IMR-90 (cell line): ENCODE measurements at regions not wholly inside any gene's neighbourhood (a gene's known extent, or its start where the extent isn't known, plus 50 kb on each side); places are given as distances from the start of the nearest gene placed in this dataset.

Source experiments
- ATAC-seq: fragments of 200-7000 bp; cut with Tn5 transposase; 2 replicates; pipeline ENCODE4 v1.9.1; 2020; ENCODE audit warnings: low read depth, mild to moderate bottlenecking, moderate library complexity
- BruUV-seq: library from RNA; stranded (reverse); fragments of 400-500 nt; replicated peaks from 2 replicates; lab custom pipeline; 2021; lab: Mats Ljungman, UMichigan
- CTCF ChIA-PET: fragments of 300-600 bp; formaldehyde crosslinking; extraction: SDS; loops from one replicate; lab custom pipeline; 2021; ENCODE audit warnings: antibody characterized with exemption; lab: Yijun Ruan, JAX
- POLR2A ChIA-PET: fragments of 300-600 bp; sonication (Branson Sonifier 250); formaldehyde crosslinking; loops from one replicate; lab custom pipeline; 2022; ENCODE audit warnings: antibody characterized with exemption; ENCODE audit not compliant: unreplicated experiment; lab: Charles Lee
- DNase-seq: peaks from one replicate; pipeline ENCODE4 v3.0.0; 2013
- H2AFZ ChIP-seq: replicated peaks from 2 replicates; pipeline ENCODE3; 2013; ENCODE audit warnings: low read length, mild to moderate bottlenecking; ENCODE audit not compliant: poor library complexity
- H2AK5ac ChIP-seq: 2 replicates; pipeline ENCODE4 v1.6.1; 2013; ENCODE audit warnings: low read depth, low read length, inconsistent platforms
- H2AK9ac ChIP-seq: replicated peaks from 2 replicates; pipeline ENCODE3; 2013; ENCODE audit warnings: mild to moderate bottlenecking, low read depth, low read length, moderate library complexity; ENCODE audit not compliant: poor library complexity
- H2BK120ac ChIP-seq: 2 replicates; pipeline ENCODE4 v1.6.1; 2013; ENCODE audit warnings: low read depth, low read length, inconsistent platforms
- H2BK15ac ChIP-seq: 3 replicates; pipeline ENCODE4 v1.6.1; 2013; ENCODE audit warnings: low read depth, low read length, inconsistent platforms
- H2BK20ac ChIP-seq: 2 replicates; pipeline ENCODE4 v1.6.1; 2013; ENCODE audit warnings: low read depth, mild to moderate bottlenecking, inconsistent platforms, low read length, moderate library complexity
- H2BK5ac ChIP-seq: 2 replicates; pipeline ENCODE4 v1.6.1; 2013; ENCODE audit warnings: mild to moderate bottlenecking, low read depth, low read length, inconsistent platforms; ENCODE audit not compliant: poor library complexity, severe bottlenecking
- H3K14ac ChIP-seq: replicated peaks from 2 replicates; pipeline ENCODE4 v1.6.1; 2013; ENCODE audit warnings: low read depth, low read length, inconsistent platforms
- H3K18ac ChIP-seq: 2 replicates; pipeline ENCODE4 v1.6.1; 2013; ENCODE audit warnings: low read depth, low read length, control low read depth
- H3K23ac ChIP-seq: 2 replicates; pipeline ENCODE4 v1.6.1; 2013; ENCODE audit warnings: low read depth, low read length, inconsistent platforms
- H3K27ac ChIP-seq: 2 replicates; pipeline ENCODE4 v1.5.1; 2013; ENCODE audit warnings: mild to moderate bottlenecking, control low read depth, low read length; ENCODE audit not compliant: insufficient read depth
- H3K27me3 ChIP-seq: 2 replicates; pipeline ENCODE4 v1.6.1; 2013; ENCODE audit warnings: low read length; ENCODE audit not compliant: control insufficient read depth, insufficient read depth
- H3K36me3 ChIP-seq: 2 replicates; pipeline ENCODE4 v1.6.1; 2013; ENCODE audit warnings: low read length, mixed read lengths; ENCODE audit not compliant: control insufficient read depth, insufficient read depth
- H3K4ac ChIP-seq: 2 replicates; pipeline ENCODE4 v1.6.1; 2013; ENCODE audit warnings: low read depth, low read length, inconsistent platforms
- H3K4me1 ChIP-seq: 2 replicates; pipeline ENCODE4 v1.6.1; 2013; ENCODE audit warnings: low read length, mixed read lengths; ENCODE audit not compliant: control insufficient read depth, insufficient read depth
- H3K4me2 ChIP-seq: 2 replicates; pipeline ENCODE4 v1.6.1; 2013; ENCODE audit warnings: low read depth, mild to moderate bottlenecking, control low read depth, low read length, moderate library complexity
- H3K4me3 ChIP-seq: 2 replicates; pipeline ENCODE4 v1.5.1; 2013; ENCODE audit warnings: low read depth, mild to moderate bottlenecking, control low read depth, low read length, moderate library complexity; ENCODE audit not compliant: insufficient read depth
- H3K56ac ChIP-seq: 2 replicates; pipeline ENCODE4 v1.6.1; 2013; ENCODE audit warnings: low read length, inconsistent platforms; ENCODE audit not compliant: insufficient read depth; ENCODE audit errors: extremely low read depth
- H3K79me1 ChIP-seq, 2 experiments: 2 replicates each; pipeline ENCODE4 v1.6.1; 2013; ENCODE audit warnings: low read length in 2 of 2, inconsistent platforms in 1 of 2, low read depth in 1 of 2
- H3K9ac ChIP-seq: 2 replicates; pipeline ENCODE4 v1.6.1; 2013; ENCODE audit warnings: low read depth, low read length, control low read depth
- H3K9me1 ChIP-seq: 2 replicates; pipeline ENCODE4 v1.6.1; 2013; ENCODE audit warnings: low read length, inconsistent platforms; ENCODE audit not compliant: insufficient read depth
- H3K9me3 ChIP-seq: 2 replicates; pipeline ENCODE4 v1.6.1; 2013; ENCODE audit warnings: low read length; ENCODE audit not compliant: control insufficient read depth, insufficient read depth
- H4K20me1 ChIP-seq: 2 replicates; pipeline ENCODE4 v1.6.1; 2013; ENCODE audit warnings: low read length, inconsistent platforms; ENCODE audit not compliant: insufficient read depth
- H4K5ac ChIP-seq: 2 replicates; pipeline ENCODE4 v1.6.1; 2013; ENCODE audit warnings: mild to moderate bottlenecking, low read depth, low read length, control low read depth
- H4K8ac ChIP-seq, 2 experiments: 2 replicates each; pipeline ENCODE4 v1.6.1; 2013; ENCODE audit warnings: low read depth in 2 of 2, low read length in 2 of 2, control low read depth in 1 of 2, inconsistent platforms in 1 of 2
- H4K91ac ChIP-seq: 2 replicates; pipeline ENCODE4 v1.6.1; 2013; ENCODE audit warnings: low read depth, low read length, inconsistent platforms; ENCODE audit not compliant: insufficient read depth
- BHLHE40 ChIP-seq: fragments of 150-350 bp; IDR thresholded peaks from 2 replicates; pipeline ENCODE4 v1.6.1; 2016; ENCODE audit warnings: mild to moderate bottlenecking, low read depth, low read length
- MXI1 ChIP-seq: IDR thresholded peaks from 2 replicates; pipeline ENCODE4 v1.6.1; 2012; ENCODE audit warnings: low read depth, mild to moderate bottlenecking, low read length, moderate library complexity, borderline replicate concordance
- NFE2L2 ChIP-seq: fragments of 150-350 bp; IDR thresholded peaks from 2 replicates; pipeline ENCODE4 v1.6.1; 2016; ENCODE audit warnings: low read depth, mild to moderate bottlenecking, low read length
- RFX5 ChIP-seq: IDR thresholded peaks from 2 replicates; pipeline ENCODE4 v1.8.0; 2012; ENCODE audit warnings: low read depth, mild to moderate bottlenecking, low read length, moderate library complexity
- SMC3 ChIP-seq: fragments of 150-350 bp; IDR thresholded peaks from 2 replicates; pipeline ENCODE4 v1.6.1; 2016; ENCODE audit warnings: low read depth, mild to moderate bottlenecking, antibody characterized with exemption, low read length, moderate library complexity
- USF2 ChIP-seq: fragments of 150-350 bp; IDR thresholded peaks from 2 replicates; pipeline ENCODE4 v1.6.1; 2017; ENCODE audit warnings: mild to moderate bottlenecking, antibody characterized with exemption, low read length, low read depth
- WGBS, 2 experiments: methylation state at CpG; one replicate each; pipeline versions ENCODE4 v1.1.5 to v1.1.7; 2013; ENCODE audit warnings: missing lambda C conversion rate in 2 of 2; ENCODE audit not compliant: insufficient read length in 1 of 2; ENCODE audit errors: extremely low coverage in 2 of 2; 5-methylcytosine and 5-hydroxymethylcytosine counted together
- dilution Hi-C: fragments of 300-500 bp; cut with HindIII; formaldehyde crosslinking; loops from one replicate; pipeline ENCODE4 v1.14.3; 2018; ENCODE audit warnings: low sequenced_read_pairs; ENCODE audit not compliant: unreplicated experiment
- in situ Hi-C: fragments of 300-500 bp; cut with MboI; formaldehyde crosslinking; loops from 3 replicates; pipeline ENCODE4 v1.14.3; 2019; ENCODE audit warnings: low sequenced_read_pairs, inconsistent platforms, mixed read lengths
- intact Hi-C: fragments of 100-400 bp; cut with micrococcal nuclease; formaldehyde crosslinking; loops from 2 replicates; pipeline ENCODE4 v1.10.0; 2022
- TF ChIP-seq, protein P1 (sequence below): fragments of 150-350 bp; IDR thresholded peaks from 2 replicates; pipeline ENCODE4 v1.6.1; 2016; ENCODE audit warnings: low read depth, mild to moderate bottlenecking, low read length, moderate library complexity, borderline replicate concordance
- TF ChIP-seq, protein P2 (sequence below): conservative IDR thresholded peaks from 2 replicates; pipeline ENCODE4 v1.5.1; 2012; ENCODE audit warnings: mild to moderate bottlenecking, low read depth, low read length, improper control_type of control experiment

- Histone ChIP-seq H4K8ac (no peak overlapping the region), H2BK5ac (no peak overlapping the region), H3K4me1 (peaks cover 3% of the 10 kb centered on the region; the same call in 1 of the 2 replicates), H3K14ac (no peak overlapping the region), H3K79me1 (no peaks in the 10 kb centered on the region), H3K4me2 (no peak overlapping the region), H2BK20ac (no peak overlapping the region), H3K9ac (no peak overlapping the region), H3K23ac (no peak overlapping the region), H2AFZ (no peak overlapping the region), H2AK5ac (no peak overlapping the region), H4K5ac (no peak overlapping the region), H4K20me1 (no peaks in the 10 kb centered on the region), H3K18ac (no peak overlapping the region), H3K56ac (no peak overlapping the region), H3K4me3 (no peak overlapping the region), H3K9me3 (no peaks in the 10 kb centered on the region), H2BK15ac (no peak overlapping the region), H3K27me3 (peaks cover 8% of the 10 kb centered on the region), H2AK9ac (no peak overlapping the region), H3K4ac (no peak overlapping the region), H3K36me3 (no peaks in the 10 kb centered on the region), H3K9me1 (no peaks in the 10 kb centered on the region), H3K27ac (no peak overlapping the region), H4K91ac (no peak overlapping the region), H2BK120ac (no peak overlapping the region)
- CTCF ChIA-PET, result interaction anchor here (1.4 kb wide), 1 partner anchor 38 kb away, joined by 3 read pairs; no protein-coding TSS in a partner anchor
- no CpG with 5 or more reads among the region's 3 CpGs for WGBS, 2 experiments
- DNase-seq, result no peak
- no TSS peak for BruUV-seq
- in situ Hi-C loops (no loop called here), intact Hi-C loops (no loop called here), dilution Hi-C loops (no loop called here)
- TF ChIP-seq, protein P1, sequence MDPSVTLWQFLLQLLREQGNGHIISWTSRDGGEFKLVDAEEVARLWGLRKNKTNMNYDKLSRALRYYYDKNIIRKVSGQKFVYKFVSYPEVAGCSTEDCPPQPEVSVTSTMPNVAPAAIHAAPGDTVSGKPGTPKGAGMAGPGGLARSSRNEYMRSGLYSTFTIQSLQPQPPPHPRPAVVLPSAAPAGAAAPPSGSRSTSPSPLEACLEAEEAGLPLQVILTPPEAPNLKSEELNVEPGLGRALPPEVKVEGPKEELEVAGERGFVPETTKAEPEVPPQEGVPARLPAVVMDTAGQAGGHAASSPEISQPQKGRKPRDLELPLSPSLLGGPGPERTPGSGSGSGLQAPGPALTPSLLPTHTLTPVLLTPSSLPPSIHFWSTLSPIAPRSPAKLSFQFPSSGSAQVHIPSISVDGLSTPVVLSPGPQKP, result no peak
- TF ChIP-seq NFE2L2 (no peak), USF2 (no peak), SMC3 (no peak), MXI1 (no peak), RFX5 (no peak), BHLHE40 (no peak)
- TF ChIP-seq, protein P2, sequence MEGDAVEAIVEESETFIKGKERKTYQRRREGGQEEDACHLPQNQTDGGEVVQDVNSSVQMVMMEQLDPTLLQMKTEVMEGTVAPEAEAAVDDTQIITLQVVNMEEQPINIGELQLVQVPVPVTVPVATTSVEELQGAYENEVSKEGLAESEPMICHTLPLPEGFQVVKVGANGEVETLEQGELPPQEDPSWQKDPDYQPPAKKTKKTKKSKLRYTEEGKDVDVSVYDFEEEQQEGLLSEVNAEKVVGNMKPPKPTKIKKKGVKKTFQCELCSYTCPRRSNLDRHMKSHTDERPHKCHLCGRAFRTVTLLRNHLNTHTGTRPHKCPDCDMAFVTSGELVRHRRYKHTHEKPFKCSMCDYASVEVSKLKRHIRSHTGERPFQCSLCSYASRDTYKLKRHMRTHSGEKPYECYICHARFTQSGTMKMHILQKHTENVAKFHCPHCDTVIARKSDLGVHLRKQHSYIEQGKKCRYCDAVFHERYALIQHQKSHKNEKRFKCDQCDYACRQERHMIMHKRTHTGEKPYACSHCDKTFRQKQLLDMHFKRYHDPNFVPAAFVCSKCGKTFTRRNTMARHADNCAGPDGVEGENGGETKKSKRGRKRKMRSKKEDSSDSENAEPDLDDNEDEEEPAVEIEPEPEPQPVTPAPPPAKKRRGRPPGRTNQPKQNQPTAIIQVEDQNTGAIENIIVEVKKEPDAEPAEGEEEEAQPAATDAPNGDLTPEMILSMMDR, result no peak
- POLR2A ChIA-PET, result no interaction called here
- ATAC-seq, result no peak
Observed at GRCh38 chr2:217612211-217612610, 390.6 kb downstream of the TNS1 start.
